ENCODE measurements at regions not wholly inside any gene's neighbourhood (a gene's known extent, or its start where the extent isn't known, plus 50 kb on each side); places are given as distances from the start of the nearest gene placed in this dataset.

- no peak for TF ChIP-seq CTCF (conservative IDR thresholded peaks at IDR 0.05; ENCODE audit: low read depth, low read length)
- TF ChIP-seq EZH2 (IDR thresholded peaks at IDR 0.05; ENCODE audit: borderline replicate concordance, low read depth, low read length, poor library complexity, severe bottlenecking) = no peak
These were observed 315.9 kb downstream of the RNF144A start for GRCh38 chr2:7233126-7233525.
